Endothelial cell of umbilical vein (primary cell): ENCODE measurements at regions not wholly inside any gene's neighbourhood (a gene's known extent, or its start where the extent isn't known, plus 50 kb on each side); places are given as distances from the start of the nearest gene placed in this dataset.

Source experiments
- BruUV-seq: library from RNA; stranded (reverse); fragments of 400-500 nt; replicated peaks from 2 replicates; lab custom pipeline; 2021; lab: Mats Ljungman, UMichigan
- CTCF ChIA-PET: fragments of 300-600, 350-600 bp; sonication (Branson Sonifier 250); formaldehyde crosslinking; loops from one replicate; lab custom pipeline; 2021; ENCODE audit warnings: antibody characterized with exemption, inconsistent platforms; lab: Charles Lee
- POLR2A ChIA-PET: fragments of 300-600, 350-600 bp; sonication (Branson Sonifier 250); formaldehyde crosslinking; loops from one replicate; lab custom pipeline; 2021; ENCODE audit warnings: antibody characterized with exemption, inconsistent platforms; lab: Charles Lee
- DNase-seq: peaks from one replicate; pipeline ENCODE4 v3.0.0-alpha.2; 2011; ENCODE audit warnings: low read depth, low spot score
- FAIRE-seq: peaks from 2 replicates; lab custom pipeline; 2011; peaks lifted over from hg19 to GRCh38; lab: Jason Lieb, UNC
- H2AFZ ChIP-seq: 2 replicates; pipeline ENCODE4 v1.6.0; 2012; ENCODE audit warnings: low read depth, low read length, control low read depth, inconsistent platforms
- H3K27ac ChIP-seq: 2 replicates; pipeline ENCODE4 v1.5.1; 2011; ENCODE audit warnings: low read depth, mild to moderate bottlenecking, control low read depth, low read length, moderate library complexity; ENCODE audit not compliant: insufficient read depth
- H3K27me3 ChIP-seq, 2 experiments: 2 replicates each; pipeline versions ENCODE4 v1.6.0 to v1.6.1; 2011; ENCODE audit warnings: low read length in 2 of 2, mixed read lengths in 1 of 2; ENCODE audit not compliant: control insufficient read depth in 2 of 2, insufficient read depth in 2 of 2
- H3K36me3 ChIP-seq, 2 experiments: 2 replicates in 1 of 2; 3 replicates in 1 of 2; pipeline ENCODE4 v1.5.1; 2011; ENCODE audit warnings: low read length in 2 of 2, mild to moderate bottlenecking in 1 of 2, moderate library complexity in 1 of 2; ENCODE audit not compliant: control insufficient read depth in 2 of 2, insufficient read depth in 2 of 2; ENCODE audit errors: extremely low read depth in 1 of 2
- H3K4me1 ChIP-seq: 3 replicates; pipeline ENCODE4 v1.5.1; 2011; ENCODE audit warnings: mild to moderate bottlenecking, low read length; ENCODE audit not compliant: control insufficient read depth, insufficient read depth; ENCODE audit errors: extremely low read depth
- H3K4me2 ChIP-seq: 2 replicates; pipeline ENCODE4 v1.6.1; 2011; ENCODE audit warnings: low read length, control low read depth, mixed read lengths; ENCODE audit not compliant: insufficient read depth
- H3K4me3 ChIP-seq, 3 experiments: fragments of 200-600 bp in 1 of 3; sonication (generic), shearing (Covaris generic) in 1 of 3; replicated peaks in 1 of 3; 2 replicates each; pipeline ENCODE4 v1.5.1; 2011 to 2016; ENCODE audit warnings: control low read depth in 3 of 3, low read length in 3 of 3, mild to moderate bottlenecking in 2 of 3, inconsistent platforms in 1 of 3, low read depth in 1 of 3, moderate library complexity in 1 of 3; ENCODE audit not compliant: insufficient read depth in 1 of 3
- H3K79me2 ChIP-seq: 2 replicates; pipeline ENCODE4 v1.6.0; 2012; ENCODE audit warnings: low read length, inconsistent platforms; ENCODE audit not compliant: control insufficient read depth, insufficient read depth
- H3K9ac ChIP-seq: replicated peaks from 2 replicates; pipeline ENCODE3; 2011; ENCODE audit warnings: low read length, control low read depth; ENCODE audit not compliant: insufficient read depth; ENCODE audit errors: extremely low read depth
- H3K9me1 ChIP-seq: replicated peaks from 3 replicates; pipeline ENCODE4 v1.6.0; 2011; ENCODE audit warnings: mild to moderate bottlenecking, low read length; ENCODE audit not compliant: control insufficient read depth, insufficient read depth; ENCODE audit errors: extremely low read depth
- H3K9me3 ChIP-seq: replicated peaks from 2 replicates; pipeline ENCODE4 v1.5.1; 2012; ENCODE audit warnings: low read length, inconsistent platforms; ENCODE audit not compliant: control insufficient read depth, insufficient read depth
- H4K20me1 ChIP-seq: replicated peaks from 2 replicates; pipeline ENCODE3; 2011; ENCODE audit warnings: mild to moderate bottlenecking, low read length; ENCODE audit not compliant: control insufficient read depth, insufficient read depth; ENCODE audit errors: extremely low read depth
- CTCF ChIP-seq, 2 donors: IDR thresholded peaks; 1 replicate in 1 of 2; 2 replicates in 1 of 2; pipeline ENCODE4 v1.5.1; 2011; ENCODE audit warnings: low read length in 2 of 2, mild to moderate bottlenecking in 2 of 2, moderate library complexity in 2 of 2, control low read depth in 1 of 2, inconsistent platforms in 1 of 2, low read depth in 1 of 2; ENCODE audit not compliant: insufficient read depth in 1 of 2; ENCODE audit errors: extremely low read depth in 1 of 2
- EZH2 ChIP-seq: IDR thresholded peaks from 2 replicates; pipeline ENCODE4 v1.6.1; 2012; ENCODE audit warnings: borderline replicate concordance, low read depth, mild to moderate bottlenecking, moderate library complexity, low read length, inconsistent platforms; ENCODE audit not compliant: severe bottlenecking
- FOS ChIP-seq: IDR thresholded peaks from 2 replicates; pipeline ENCODE4 v1.6.1; 2011; ENCODE audit warnings: mild to moderate bottlenecking, low read length, moderate library complexity, borderline replicate concordance; ENCODE audit not compliant: insufficient read depth
- GATA2 ChIP-seq: IDR thresholded peaks from 2 replicates; pipeline ENCODE4 v1.7.0; 2011; ENCODE audit warnings: low read depth, mild to moderate bottlenecking, moderate library complexity, mixed read lengths, low read length; ENCODE audit not compliant: insufficient read length, insufficient read depth
- JUN ChIP-seq: IDR thresholded peaks from 2 replicates; pipeline ENCODE4 v1.6.1; 2011; ENCODE audit warnings: borderline replicate concordance, low read depth; ENCODE audit not compliant: insufficient read length, insufficient read depth
- MYC ChIP-seq: IDR thresholded peaks from one replicate; pipeline ENCODE4 v1.6.1; 2011; ENCODE audit warnings: mild to moderate bottlenecking, low read depth, low read length
- POLR2A ChIP-seq: IDR thresholded peaks from 2 replicates; pipeline ENCODE4 v1.6.1; 2012; ENCODE audit warnings: low read depth, mild to moderate bottlenecking, control low read depth, low read length
- POLR2AphosphoS5 ChIP-seq: IDR thresholded peaks from 2 replicates; pipeline ENCODE4 v1.6.1; 2012; ENCODE audit warnings: low read depth, mild to moderate bottlenecking, control low read depth, low read length, moderate library complexity; ENCODE audit not compliant: insufficient read depth
- dilution Hi-C: fragments of 300-500 bp; cut with MboI; formaldehyde crosslinking; loops from one replicate; pipeline ENCODE4 v1.15.0; 2019; ENCODE audit warnings: low sequenced_read_pairs; ENCODE audit not compliant: extremely low pct_ligation_motif_present
- intact Hi-C: fragments of 100-400 bp; cut with micrococcal nuclease; formaldehyde crosslinking; loops from one replicate; pipeline ENCODE4 v1.10.0; 2022
- TF ChIP-seq, protein P1 (sequence below): IDR thresholded peaks from 2 replicates; pipeline ENCODE4 v1.6.1; 2011; ENCODE audit not compliant: insufficient read depth, insufficient read length

GRCh38 chr12:13576935-13577500, 380.5 kb downstream of the EMP1 start:
- dilution Hi-C loops (no loop called here), intact Hi-C loops (no loop called here)
- no peak overlapping the region for H2AFZ ChIP-seq
- H3K9me1 ChIP-seq = no peaks in the 10 kb centered on the region
- H3K27ac ChIP-seq = no peak overlapping the region
- H3K4me2 ChIP-seq = no peak overlapping the region
- H3K27me3 ChIP-seq = no peaks in the 10 kb centered on the region
- H3K4me1 ChIP-seq = no peaks in the 10 kb centered on the region
- POLR2A ChIA-PET = no interaction called here
- TF ChIP-seq MYC = no peak
- no peak for TF ChIP-seq POLR2A
- TF ChIP-seq EZH2 = no peak
- TF ChIP-seq CTCF (IDR thresholded peaks at IDR 0.05; ENCODE audit: extremely low read depth in 1 of 2, insufficient read depth in 1 of 2, low read depth in 1 of 2, low read length in 2 of 2) = no peak
- TF ChIP-seq GATA2 = no peak
- TF ChIP-seq FOS = no peak
- TF ChIP-seq, protein P1, sequence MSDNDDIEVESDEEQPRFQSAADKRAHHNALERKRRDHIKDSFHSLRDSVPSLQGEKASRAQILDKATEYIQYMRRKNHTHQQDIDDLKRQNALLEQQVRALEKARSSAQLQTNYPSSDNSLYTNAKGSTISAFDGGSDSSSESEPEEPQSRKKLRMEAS = no peak
- no peak for TF ChIP-seq POLR2AphosphoS5
- no peak for TF ChIP-seq JUN
- CTCF ChIA-PET = no interaction called here
- no peaks in the 10 kb centered on the region for H3K36me3 ChIP-seq
- H3K9ac ChIP-seq = no peak overlapping the region
- no peak overlapping the region for H3K4me3 ChIP-seq
- no TSS peak for BruUV-seq
- H4K20me1 ChIP-seq = no peaks in the 10 kb centered on the region
- no peaks in the 10 kb centered on the region for H3K9me3 ChIP-seq
- no peaks in the 10 kb centered on the region for H3K79me2 ChIP-seq
- DNase-seq (no peak), FAIRE-seq (no peak)
